ENCODE measurements at regions not wholly inside any gene's neighbourhood (a gene's known extent, or its start where the extent isn't known, plus 50 kb on each side); places are given as distances from the start of the nearest gene placed in this dataset.
"Not testable (repeated sequence)": the region's sequence is repeated elsewhere in the genome, so short reads cannot be mapped to it uniquely, and the experiment has no call there.

DNA sequence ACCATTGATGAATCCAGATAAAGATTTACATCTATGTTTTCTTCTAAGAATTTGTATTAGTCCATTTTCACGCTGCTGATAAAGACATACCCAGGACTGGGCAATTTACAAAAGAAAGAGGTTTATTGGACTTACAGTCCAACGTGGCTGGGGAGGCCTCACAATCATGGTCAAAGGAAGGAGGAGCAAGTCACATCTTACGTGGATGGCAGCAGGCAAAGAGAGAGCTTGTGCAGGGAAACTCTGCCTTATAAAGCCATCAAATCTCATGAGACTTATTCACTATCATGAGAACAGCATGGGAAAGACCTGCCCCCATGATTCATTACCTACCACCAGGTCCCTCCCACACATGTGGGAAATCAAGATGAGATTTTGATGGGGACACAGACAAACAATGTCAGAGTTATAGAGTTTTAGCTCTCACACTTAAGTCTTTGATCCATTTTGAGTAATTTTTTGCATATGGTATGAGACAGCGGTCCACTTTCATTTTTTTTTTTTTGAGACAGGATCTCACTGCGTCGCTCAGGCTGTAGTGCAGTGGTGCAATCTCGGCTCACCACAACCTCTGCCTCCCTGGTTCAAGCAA, 53.5 kb upstream of the JADE2 start:
- H3K27me3 ChIP-seq (ENCODE audit: control insufficient read depth in 2 of 2, insufficient read depth in 2 of 2, low read length in 2 of 2); ATAC-seq; H3K36me3 ChIP-seq (ENCODE audit: control insufficient read depth in 2 of 3, insufficient read depth in 3 of 3, low read length in 3 of 3); H3K4me1 Mint-ChIP-seq; H3K4me1 ChIP-seq (ENCODE audit: control insufficient read depth in 2 of 2, insufficient read depth in 2 of 2, low read length in 2 of 2); H3K4me3 Mint-ChIP-seq; H3K9me3 ChIP-seq (ENCODE audit: control insufficient read depth in 2 of 3, low read length in 3 of 3); CTCF ChIA-PET; H3K4me3 ChIP-seq (ENCODE audit: low read length); H3K27ac ChIP-seq (ENCODE audit: low read depth, low read length); POLR2A ChIA-PET; H3K36me3 Mint-ChIP-seq; intact Hi-C loops (cut with micrococcal nuclease); H3K27me3 Mint-ChIP-seq; DNase-seq: not testable (repeated sequence)
- peaks cover 1 to 12% (median 6%) of the 10 kb centered on the region in 11 donors for H3K9me3 Mint-ChIP-seq
- peak overlapping the region in 1 of 9 donors; percentile 32 for H3K27ac Mint-ChIP-seq

DNA sequence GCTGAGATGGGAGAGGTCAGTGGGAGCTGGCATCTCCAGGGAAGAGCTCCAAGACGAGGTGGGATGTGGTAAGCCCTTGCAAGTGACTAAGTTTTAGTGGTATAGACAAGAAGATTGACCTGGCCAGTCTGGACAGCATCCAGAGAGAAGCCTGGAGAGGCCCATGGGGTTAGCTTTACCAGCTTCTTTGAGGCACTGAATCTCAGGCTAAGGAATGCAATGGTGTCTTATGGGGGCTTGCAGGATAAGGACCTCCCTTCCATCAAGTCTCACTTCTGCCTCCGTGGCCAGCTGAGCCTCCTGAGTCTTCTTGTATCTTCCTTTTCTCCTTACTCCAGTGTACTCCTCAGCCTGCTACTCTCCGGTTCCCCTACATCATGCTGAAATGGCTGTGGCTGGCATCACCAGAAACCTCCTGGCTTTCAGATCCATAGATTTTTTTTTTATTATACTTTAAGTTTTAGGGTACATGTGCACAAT, 56.5 kb upstream of the JADE2 start:
- Mint-ChIP-seq H3K4me3 (no peak overlapping the region), H3K27ac (peak overlapping the region in 3 of 9 donors; percentile 2 to 83 (median 55)), H3K9me3 (peaks cover 0 to 11% (median 6%) of the 10 kb centered on the region in 11 donors), H3K4me1 (peaks cover 7 to 25% (median 17%) of the 10 kb centered on the region in 7 donors), H3K36me3 (peaks cover 0 to 4% (median 4%) of the 10 kb centered on the region in 5 donors), H3K27me3 (no peaks in the 10 kb centered on the region)
- CTCF ChIA-PET: no interaction called here
- H3K27ac ChIP-seq (ENCODE audit: low read depth, low read length): no peak overlapping the region
- ATAC-seq: no peak
- H3K4me1 ChIP-seq (ENCODE audit: control insufficient read depth in 2 of 2, insufficient read depth in 2 of 2, low read length in 2 of 2): peaks cover 8 to 16% of the 10 kb centered on the region in 2 donors
- no peak overlapping the region for H3K4me3 ChIP-seq (ENCODE audit: low read length)
- no peaks in the 10 kb centered on the region for H3K9me3 ChIP-seq (ENCODE audit: control insufficient read depth in 2 of 3, low read length in 3 of 3)
- H3K27me3 ChIP-seq (ENCODE audit: control insufficient read depth in 2 of 2, insufficient read depth in 2 of 2, low read length in 2 of 2): no peaks in the 10 kb centered on the region
- no peaks in the 10 kb centered on the region for H3K36me3 ChIP-seq (ENCODE audit: control insufficient read depth in 2 of 3, insufficient read depth in 3 of 3, low read length in 3 of 3)
- DNase-seq: no peak
- intact Hi-C loops (cut with micrococcal nuclease): loop anchor here in 1 of 2 donors (5.0 kb wide), 2 partner anchors 33 to 57 kb away; partner anchors contain the start of gene CDKN2AIPNL
- POLR2A ChIA-PET: interaction anchor here (0.5 to 0.9 kb wide), 2 partner anchors 57 to 165 kb away, joined by 4 read pairs; partner anchors contain the start of gene CDKN2AIPNL

DNA sequence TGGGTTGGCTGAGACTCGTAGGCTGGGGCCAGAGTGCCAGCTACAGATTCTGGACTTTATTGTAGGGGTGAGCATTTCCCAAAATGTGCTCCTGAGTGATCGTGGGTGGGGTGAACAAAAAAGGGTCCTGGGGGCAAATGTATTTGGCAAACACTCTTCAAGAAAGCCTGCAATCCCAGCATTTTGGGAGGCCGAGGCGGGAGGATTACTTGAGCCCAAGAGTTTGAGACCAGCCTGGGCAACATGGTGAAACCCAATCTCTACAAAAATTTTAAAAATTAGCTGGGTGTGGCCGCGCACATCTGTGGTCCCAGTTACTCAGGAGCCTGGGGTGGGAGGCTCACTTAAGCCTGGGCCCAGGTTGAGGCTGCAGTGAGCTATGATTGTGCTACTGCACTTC, 55.5 kb upstream of the CDKN2AIPNL start:
- ChIA-PET POLR2A (interaction anchor here (0.8 to 5.1 kb wide), 7 partner anchors 36 to 100 kb away, joined by 3 to 60 read pairs (median 4); partner anchors contain the start of genes CDKL3, JADE2 and UBE2B), CTCF (interaction anchor here (0.6 kb wide), 1 partner anchor 13 kb away, joined by 4 read pairs; no protein-coding TSS in a partner anchor)
- peaks cover 0 to 4% (median 3%) of the 10 kb centered on the region in 5 donors for H3K36me3 Mint-ChIP-seq
- no peak overlapping the region for H3K27ac ChIP-seq (ENCODE audit: low read depth, low read length)
- H3K27me3 ChIP-seq (ENCODE audit: control insufficient read depth in 2 of 2, insufficient read depth in 2 of 2, low read length in 2 of 2): no peaks in the 10 kb centered on the region
- H3K4me1 ChIP-seq (ENCODE audit: control insufficient read depth in 2 of 2, insufficient read depth in 2 of 2, low read length in 2 of 2): peaks cover 8 to 16% of the 10 kb centered on the region in 2 donors
- no peak for DNase-seq
- H3K9me3 ChIP-seq (ENCODE audit: control insufficient read depth in 2 of 3, low read length in 3 of 3): no peaks in the 10 kb centered on the region
- peaks cover 0 to 5% (median 2%) of the 10 kb centered on the region in 11 donors for H3K9me3 Mint-ChIP-seq
- peak overlapping the region; percentile 64 to 92 (median 71) for H3K27ac Mint-ChIP-seq
- no peaks in the 10 kb centered on the region for H3K36me3 ChIP-seq (ENCODE audit: control insufficient read depth in 2 of 3, insufficient read depth in 3 of 3, low read length in 3 of 3)
- H3K4me3 Mint-ChIP-seq: peak overlapping the region in 9 of 10 donors; percentile 9 to 93 (median 51)
- no peak for ATAC-seq
- H3K4me3 ChIP-seq (ENCODE audit: low read length): no peak overlapping the region
- intact Hi-C loops (cut with micrococcal nuclease): loop anchor here in 1 of 2 donors (5.0 kb wide), 2 partner anchors 35 to 55 kb away; partner anchors contain the start of gene CDKN2AIPNL
- peaks cover 7 to 25% (median 18%) of the 10 kb centered on the region in 7 donors for H3K4me1 Mint-ChIP-seq
- H3K27me3 Mint-ChIP-seq: no peaks in the 10 kb centered on the region

DNA sequence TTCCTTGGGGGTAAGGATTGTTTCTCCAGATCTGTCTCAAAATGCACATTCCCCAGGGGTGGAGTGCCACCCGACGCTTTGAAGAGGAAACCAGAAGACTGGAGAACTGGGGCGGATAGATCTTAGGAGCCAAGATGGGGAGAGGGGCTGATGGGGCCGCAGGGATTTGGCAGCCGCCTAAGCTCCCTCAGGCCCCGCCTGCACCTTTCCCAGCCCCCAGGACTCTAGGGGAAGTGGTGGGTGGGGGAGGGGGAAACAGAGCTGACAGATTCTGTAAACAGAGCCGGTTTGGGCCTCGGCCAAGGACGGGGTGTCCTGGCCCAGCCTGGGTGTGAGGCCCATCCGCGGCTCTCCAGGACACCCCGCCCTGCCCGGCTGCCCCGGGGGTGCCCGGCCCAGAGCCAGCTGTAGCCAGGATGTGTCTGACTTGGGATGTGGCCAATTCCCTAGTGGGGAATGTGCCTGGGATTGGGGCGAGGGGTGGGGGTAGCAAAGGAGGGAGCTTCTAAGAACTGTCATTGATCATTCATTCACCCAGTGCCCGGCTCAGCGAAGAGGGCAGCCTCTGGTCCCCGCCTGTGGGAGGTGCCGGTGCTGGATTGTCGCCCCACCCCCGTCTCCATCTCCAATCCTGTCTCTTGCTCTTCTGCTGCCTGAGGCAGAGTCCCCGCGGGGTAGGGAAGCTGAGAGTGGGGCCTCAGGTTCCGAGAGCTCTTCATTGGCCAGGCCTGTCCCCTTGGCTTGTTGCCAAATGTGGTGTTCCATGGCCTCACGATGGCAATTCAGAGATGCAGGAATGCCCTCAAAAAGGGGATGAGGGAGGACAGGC, 54.8 kb upstream of the CDKN2AIPNL start:
- Histone ChIP-seq H3K27me3 (ENCODE audit: control insufficient read depth in 2 of 2, insufficient read depth in 2 of 2, low read length in 2 of 2) (no peaks in the 10 kb centered on the region), H3K4me1 (ENCODE audit: control insufficient read depth in 2 of 2, insufficient read depth in 2 of 2, low read length in 2 of 2) (peaks cover 8 to 16% of the 10 kb centered on the region in 2 donors), H3K9me3 (ENCODE audit: control insufficient read depth in 2 of 3, low read length in 3 of 3) (no peaks in the 10 kb centered on the region), H3K36me3 (ENCODE audit: control insufficient read depth in 2 of 3, insufficient read depth in 3 of 3, low read length in 3 of 3) (no peaks in the 10 kb centered on the region), H3K4me3 (ENCODE audit: low read length) (peak overlapping the region; percentile 71), H3K27ac (ENCODE audit: low read depth, low read length) (peak overlapping the region; percentile 66)
- Mint-ChIP-seq H3K36me3 (no peaks in the 10 kb centered on the region), H3K4me3 (peak overlapping the region; percentile 75 to 93 (median 86)), H3K27ac (peak overlapping the region; percentile 66 to 93 (median 85)), H3K27me3 (no peaks in the 10 kb centered on the region), H3K4me1 (peaks cover 7 to 25% (median 18%) of the 10 kb centered on the region in 7 donors), H3K9me3 (no peaks in the 10 kb centered on the region)
- POLR2A ChIA-PET: interaction anchor here (0.8 to 5.1 kb wide), 12 partner anchors 37 to 240 kb away, joined by 3 to 60 read pairs (median 4); partner anchors contain the start of genes CDKL3, CDKN2AIPNL, JADE2 and PPP2CA
- CTCF ChIA-PET: interaction anchor here (0.6 to 1.6 kb wide), 6 partner anchors 14 to 1045 kb away, joined by 3 to 4 read pairs (median 4); no protein-coding TSS in a partner anchor
- DNase-seq: peak; percentile 20 to 66 (median 45)
- intact Hi-C loops (cut with micrococcal nuclease): loop anchor here (1.0 to 5.0 kb wide), 4 partner anchors 36 to 59 kb away; partner anchors contain the start of genes CDKN2AIPNL (in 1 of the 2) and JADE2 (in 1 of the 2)
- ATAC-seq: peak; percentile 72

DNA sequence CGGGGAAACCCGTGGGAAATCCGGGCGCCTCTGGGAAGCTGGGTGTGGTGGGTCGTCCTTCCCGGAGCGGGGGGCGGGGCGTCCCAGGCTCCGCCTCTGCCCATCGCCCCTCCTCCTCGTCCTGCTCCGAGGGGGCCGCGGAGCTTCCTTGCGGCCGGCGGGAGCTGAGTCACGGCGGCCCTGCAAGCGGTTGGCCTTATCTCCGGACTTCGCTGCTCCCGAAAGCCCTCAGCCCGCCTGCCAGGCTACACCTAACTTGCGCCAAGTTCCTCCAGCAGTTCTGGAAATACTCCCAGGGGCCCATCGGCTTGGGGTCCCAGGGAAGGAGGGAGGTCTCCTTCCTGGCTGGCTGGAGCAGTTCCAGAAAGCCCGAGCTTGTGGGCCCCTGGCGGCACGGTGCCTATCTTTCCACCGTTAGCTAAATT, 54.1 kb upstream of the CDKN2AIPNL start:
- H3K4me3 ChIP-seq (ENCODE audit: low read length): peak overlapping the region; percentile 71
- peak in 6 of 9 donors; percentile 16 to 73 (median 20) for DNase-seq
- no peaks in the 10 kb centered on the region for H3K9me3 ChIP-seq (ENCODE audit: control insufficient read depth in 2 of 3, low read length in 3 of 3)
- ChIA-PET POLR2A (interaction anchor here (0.9 to 5.1 kb wide), 10 partner anchors 38 to 240 kb away, joined by 3 to 60 read pairs (median 4); partner anchors contain the start of genes CDKL3, CDKN2AIPNL, JADE2 and PPP2CA), CTCF (interaction anchor here (0.6 to 1.6 kb wide), 5 partner anchors 26 to 1044 kb away, joined by 3 to 4 read pairs (median 3); no protein-coding TSS in a partner anchor)
- H3K4me1 Mint-ChIP-seq: peaks cover 7 to 25% (median 18%) of the 10 kb centered on the region in 7 donors
- H3K4me3 Mint-ChIP-seq: peak overlapping the region; percentile 75 to 93 (median 86)
- H3K27me3 Mint-ChIP-seq: no peaks in the 10 kb centered on the region
- ATAC-seq: peak; percentile 71
- H3K36me3 Mint-ChIP-seq: no peaks in the 10 kb centered on the region
- no peaks in the 10 kb centered on the region for H3K36me3 ChIP-seq (ENCODE audit: control insufficient read depth in 2 of 3, insufficient read depth in 3 of 3, low read length in 3 of 3)
- H3K9me3 Mint-ChIP-seq: no peaks in the 10 kb centered on the region
- intact Hi-C loops (cut with micrococcal nuclease): loop anchor here (1.0 to 5.0 kb wide), 5 partner anchors 36 to 59 kb away; partner anchors contain the start of genes CDKN2AIPNL (in 1 of the 2) and JADE2 (in 1 of the 2)
- H3K4me1 ChIP-seq (ENCODE audit: control insufficient read depth in 2 of 2, insufficient read depth in 2 of 2, low read length in 2 of 2): peaks cover 8 to 16% of the 10 kb centered on the region in 2 donors
- H3K27ac Mint-ChIP-seq: peak overlapping the region in 8 of 9 donors; percentile 66 to 93 (median 86)
- no peaks in the 10 kb centered on the region for H3K27me3 ChIP-seq (ENCODE audit: control insufficient read depth in 2 of 2, insufficient read depth in 2 of 2, low read length in 2 of 2)
- H3K27ac ChIP-seq (ENCODE audit: low read depth, low read length): peak overlapping the region; percentile 66

Data from naive thymus-derived CD4-positive, alpha-beta T cell (primary cell).